Testis (tissue), 2 donors: ENCODE measurements at regions not wholly inside any gene's neighbourhood (a gene's known extent, or its start where the extent isn't known, plus 50 kb on each side); places are given as distances from the start of the nearest gene placed in this dataset.

Source experiments
- POLR2A ChIP-seq: fragments of 450-650 bp; IDR thresholded peaks from one replicate; pipeline ENCODE4 v1.6.1; 2017; ENCODE audit warnings: antibody characterized with exemption, mild to moderate bottlenecking, moderate library complexity
- TF ChIP-seq, protein P1 (sequence below), 3 experiments: fragments of 450-650 bp in 2 of 3; fragments of 200-600 bp in 1 of 3; sonication (generic) in 1 of 3; IDR thresholded peaks; one replicate each; pipeline ENCODE4 v1.5.1; 2016 to 2019; ENCODE audit warnings: antibody characterized with exemption in 3 of 3, mild to moderate bottlenecking in 2 of 3, moderate library complexity in 1 of 3

DNA sequence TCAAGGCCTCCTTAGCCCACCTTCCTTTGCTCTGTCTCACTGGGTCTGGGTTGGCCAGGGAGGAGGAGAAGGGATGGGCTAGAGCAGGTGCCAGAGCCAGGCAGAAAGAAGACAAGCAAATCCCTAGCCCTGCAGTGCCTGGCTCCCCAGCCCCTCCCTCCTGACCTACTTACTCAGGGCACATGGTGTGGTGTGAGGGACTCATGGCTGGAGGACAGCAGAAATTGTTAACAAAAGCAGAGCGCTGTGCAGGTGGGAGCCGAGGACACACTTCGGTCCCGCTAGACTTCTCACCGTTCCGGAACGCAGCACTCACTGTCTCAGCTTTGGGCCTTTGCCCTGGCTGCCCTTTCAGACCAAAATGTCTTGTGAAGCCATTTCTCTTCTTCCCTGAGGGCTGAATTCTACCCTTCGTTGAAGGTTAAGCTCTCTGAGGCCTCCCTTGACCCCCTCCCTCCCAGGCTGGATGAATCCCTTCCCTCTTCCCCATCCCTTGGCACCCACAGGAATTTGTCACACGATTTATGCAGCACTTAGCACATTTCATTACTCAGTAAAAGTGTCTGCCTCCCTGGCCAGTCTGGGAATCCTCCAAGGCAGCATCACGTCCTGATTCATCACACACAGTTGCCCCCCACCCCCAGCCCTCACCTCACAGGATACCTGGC is 263.9 kb upstream of the TRPC7 start:
- no peak for TF ChIP-seq POLR2A
- TF ChIP-seq, protein P1, sequence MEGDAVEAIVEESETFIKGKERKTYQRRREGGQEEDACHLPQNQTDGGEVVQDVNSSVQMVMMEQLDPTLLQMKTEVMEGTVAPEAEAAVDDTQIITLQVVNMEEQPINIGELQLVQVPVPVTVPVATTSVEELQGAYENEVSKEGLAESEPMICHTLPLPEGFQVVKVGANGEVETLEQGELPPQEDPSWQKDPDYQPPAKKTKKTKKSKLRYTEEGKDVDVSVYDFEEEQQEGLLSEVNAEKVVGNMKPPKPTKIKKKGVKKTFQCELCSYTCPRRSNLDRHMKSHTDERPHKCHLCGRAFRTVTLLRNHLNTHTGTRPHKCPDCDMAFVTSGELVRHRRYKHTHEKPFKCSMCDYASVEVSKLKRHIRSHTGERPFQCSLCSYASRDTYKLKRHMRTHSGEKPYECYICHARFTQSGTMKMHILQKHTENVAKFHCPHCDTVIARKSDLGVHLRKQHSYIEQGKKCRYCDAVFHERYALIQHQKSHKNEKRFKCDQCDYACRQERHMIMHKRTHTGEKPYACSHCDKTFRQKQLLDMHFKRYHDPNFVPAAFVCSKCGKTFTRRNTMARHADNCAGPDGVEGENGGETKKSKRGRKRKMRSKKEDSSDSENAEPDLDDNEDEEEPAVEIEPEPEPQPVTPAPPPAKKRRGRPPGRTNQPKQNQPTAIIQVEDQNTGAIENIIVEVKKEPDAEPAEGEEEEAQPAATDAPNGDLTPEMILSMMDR (IDR thresholded peaks at IDR 0.05): no peak
